GM12878 (cell line): ENCODE measurements at regions not wholly inside any gene's neighbourhood (a gene's known extent, or its start where the extent isn't known, plus 50 kb on each side); places are given as distances from the start of the nearest gene placed in this dataset.

ENCODE experiments used
- BRCA1 ChIP-seq: IDR thresholded peaks from 2 replicates; pipeline ENCODE4 v1.6.1; 2011; ENCODE audit warnings: low read depth, low read length, improper control_type of control experiment
- CBX3 ChIP-seq: fragments of 200-600 bp; sonication (generic); IDR thresholded peaks from 2 replicates; pipeline ENCODE4 v1.6.1; 2016; ENCODE audit warnings: low read depth, borderline replicate concordance
- CREB1 ChIP-seq: IDR thresholded peaks from 2 replicates; pipeline ENCODE4 v1.6.1; 2012; ENCODE audit warnings: low read depth, mild to moderate bottlenecking, inconsistent platforms
- CTCF ChIP-seq, 3 experiments: IDR thresholded peaks in 2 of 3; conservative IDR thresholded peaks in 1 of 3; 2 replicates each; pipeline ENCODE4 v1.5.1; 2011; ENCODE audit warnings: low read depth in 3 of 3, low read length in 3 of 3, mild to moderate bottlenecking in 3 of 3, control low read depth in 2 of 3, moderate library complexity in 2 of 3, inconsistent platforms in 1 of 3, mixed read lengths in 1 of 3; ENCODE audit not compliant: control insufficient read depth in 2 of 3, insufficient read depth in 1 of 3; ENCODE audit errors: extremely low read depth in 1 of 3
- EGR1 ChIP-seq, 2 experiments: IDR thresholded peaks; 1 replicate in 1 of 2; 2 replicates in 1 of 2; pipeline ENCODE4 v1.6.1; 2011 to 2012; ENCODE audit warnings: low read depth in 2 of 2, low read length in 2 of 2, borderline replicate concordance in 1 of 2, mild to moderate bottlenecking in 1 of 2, moderate library complexity in 1 of 2
- EP300 ChIP-seq, 2 experiments: fragments of 150-350 bp in 1 of 2; IDR thresholded peaks; 2 replicates each; pipeline ENCODE4 v1.6.1; 2011 to 2012; ENCODE audit warnings: low read depth in 2 of 2, low read length in 2 of 2, borderline replicate concordance in 1 of 2, improper control_type of control experiment in 1 of 2, inconsistent platforms in 1 of 2; ENCODE audit not compliant: control insufficient read depth in 1 of 2
- FOS ChIP-seq: IDR thresholded peaks from 3 replicates; pipeline ENCODE4 v1.6.1; 2011; ENCODE audit warnings: borderline replicate concordance; ENCODE audit not compliant: insufficient read length; ENCODE audit errors: extremely low read depth
- GATAD2B ChIP-seq: fragments of 450-650 bp; conservative IDR thresholded peaks from 2 replicates; pipeline ENCODE4 v1.6.1; 2017; ENCODE audit warnings: low read depth, mild to moderate bottlenecking, moderate library complexity
- HCFC1 ChIP-seq: fragments of 150-350 bp; IDR thresholded peaks from 2 replicates; pipeline ENCODE4 v1.6.1; 2014; ENCODE audit warnings: low read length
- NFIC ChIP-seq: IDR thresholded peaks from 2 replicates; pipeline ENCODE4 v1.6.1; 2012; ENCODE audit warnings: low read depth, mild to moderate bottlenecking, inconsistent platforms, low read length, moderate library complexity
- NFYB ChIP-seq: IDR thresholded peaks from 2 replicates; pipeline ENCODE4 v1.6.1; 2011; ENCODE audit warnings: low read depth, mild to moderate bottlenecking, low read length, improper control_type of control experiment, moderate library complexity; ENCODE audit not compliant: insufficient read depth
- TAF1 ChIP-seq: IDR thresholded peaks from 2 replicates; pipeline ENCODE4 v1.6.1; 2011; ENCODE audit warnings: mild to moderate bottlenecking, low read depth, low read length, borderline replicate concordance
- USF2 ChIP-seq: IDR thresholded peaks from 2 replicates; pipeline ENCODE4 v1.6.1; 2011; ENCODE audit warnings: low read depth, low read length, improper control_type of control experiment, borderline replicate concordance
- TF ChIP-seq, protein P1 (sequence below): IDR thresholded peaks from 2 replicates; pipeline ENCODE4 v1.6.1; 2012; ENCODE audit warnings: low read length, inconsistent platforms

GRCh38 chr1:209199822-209200221, 383.7 kb upstream of the CAMK1G start:
- TF ChIP-seq EGR1 (IDR thresholded peaks at IDR 0.05; ENCODE audit: borderline replicate concordance in 1 of 2, low read depth in 2 of 2, low read length in 2 of 2) (no peak), CTCF (IDR thresholded peaks at IDR 0.05 in 2 of 3, conservative IDR thresholded peaks at IDR 0.05 in 1 of 3; ENCODE audit: control insufficient read depth in 2 of 3, extremely low read depth in 1 of 3, insufficient read depth in 1 of 3, low read depth in 3 of 3, low read length in 3 of 3) (no peak), GATAD2B (no peak), TAF1 (no peak), BRCA1 (no peak), USF2 (no peak), CREB1 (no peak), CBX3 (no peak), EP300 (IDR thresholded peaks at IDR 0.05; ENCODE audit: borderline replicate concordance in 1 of 2, control insufficient read depth in 1 of 2, low read depth in 2 of 2, low read length in 2 of 2) (no peak), NFIC (no peak), FOS (no peak), HCFC1 (no peak), NFYB (no peak)
- TF ChIP-seq, protein P1, sequence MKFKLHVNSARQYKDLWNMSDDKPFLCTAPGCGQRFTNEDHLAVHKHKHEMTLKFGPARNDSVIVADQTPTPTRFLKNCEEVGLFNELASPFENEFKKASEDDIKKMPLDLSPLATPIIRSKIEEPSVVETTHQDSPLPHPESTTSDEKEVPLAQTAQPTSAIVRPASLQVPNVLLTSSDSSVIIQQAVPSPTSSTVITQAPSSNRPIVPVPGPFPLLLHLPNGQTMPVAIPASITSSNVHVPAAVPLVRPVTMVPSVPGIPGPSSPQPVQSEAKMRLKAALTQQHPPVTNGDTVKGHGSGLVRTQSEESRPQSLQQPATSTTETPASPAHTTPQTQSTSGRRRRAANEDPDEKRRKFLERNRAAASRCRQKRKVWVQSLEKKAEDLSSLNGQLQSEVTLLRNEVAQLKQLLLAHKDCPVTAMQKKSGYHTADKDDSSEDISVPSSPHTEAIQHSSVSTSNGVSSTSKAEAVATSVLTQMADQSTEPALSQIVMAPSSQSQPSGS: no peak
